Gastroesophageal sphincter (tissue), 4 donors: ENCODE measurements at regions not wholly inside any gene's neighbourhood (a gene's known extent, or its start where the extent isn't known, plus 50 kb on each side); places are given as distances from the start of the nearest gene placed in this dataset.

Experiments used
- ATAC-seq: fragments of 150-250 bp; one replicate; pipeline ENCODE4 v1.9.1; 2016; ENCODE audit warnings: mild to moderate bottlenecking, moderate library complexity
- H3K27ac ChIP-seq, 4 donors: fragments of 200-600 bp; sonication (generic) in 3 of 4; 1 replicate in 3 of 4; 2 replicates in 1 of 4; pipeline ENCODE4 v1.5.1; 2016 to 2019
- H3K27me3 ChIP-seq: fragments of 200-600 bp; sonication (generic); one replicate; pipeline ENCODE4 v1.5.1; 2019
- H3K36me3 ChIP-seq, 2 donors: fragments of 200-600 bp; sonication (generic); one replicate each; pipeline ENCODE4 v1.5.1; 2019; ENCODE audit warnings: control low read depth in 1 of 2
- H3K4me1 ChIP-seq, 3 donors: fragments of 200-600 bp; sonication (generic); 1 replicate in 2 of 3; 2 replicates in 1 of 3; pipeline ENCODE4 v1.5.1; 2016 to 2019; ENCODE audit warnings: control low read depth in 2 of 3
- H3K4me3 ChIP-seq, 2 donors: fragments of 200-600 bp; sonication (generic); one replicate each; pipeline ENCODE4 v1.5.1; 2019; ENCODE audit warnings: mild to moderate bottlenecking in 1 of 2, moderate library complexity in 1 of 2
- H3K9me3 ChIP-seq, 3 donors: fragments of 200-600 bp; sonication (generic); one replicate each; pipeline ENCODE4 v1.5.1; 2017 to 2019; ENCODE audit warnings: control low read depth in 2 of 3
- EP300 ChIP-seq: sonication (generic); formaldehyde crosslinking; IDR thresholded peaks from one replicate; pipeline ENCODE4 v1.6.1; 2017; ENCODE audit warnings: antibody characterized with exemption, mild to moderate bottlenecking
- POLR2A ChIP-seq, 2 donors: fragments of 450-650 bp; IDR thresholded peaks; one replicate each; pipeline ENCODE4 v1.6.1; 2017; ENCODE audit warnings: antibody characterized with exemption in 2 of 2, mild to moderate bottlenecking in 2 of 2, moderate library complexity in 1 of 2
- POLR2AphosphoS5 ChIP-seq: sonication (generic); formaldehyde crosslinking; IDR thresholded peaks from one replicate; pipeline ENCODE4 v1.6.1; 2017; ENCODE audit warnings: antibody characterized with exemption
- WGBS, 2 donors: methylation state at CpG; one replicate each; pipeline ENCODE4 v1.1.5; 2018; ENCODE audit warnings: low coverage in 1 of 2; 5-methylcytosine and 5-hydroxymethylcytosine counted together
- TF ChIP-seq, protein P1 (sequence below), 4 experiments: fragments of 200-600 bp in 2 of 4; fragments of 450-650 bp in 2 of 4; sonication (generic) in 1 of 4; IDR thresholded peaks; one replicate each; pipeline ENCODE4 v1.5.1; 2017 to 2019; ENCODE audit warnings: antibody characterized with exemption in 4 of 4, mild to moderate bottlenecking in 2 of 4, moderate library complexity in 2 of 4

DNA sequence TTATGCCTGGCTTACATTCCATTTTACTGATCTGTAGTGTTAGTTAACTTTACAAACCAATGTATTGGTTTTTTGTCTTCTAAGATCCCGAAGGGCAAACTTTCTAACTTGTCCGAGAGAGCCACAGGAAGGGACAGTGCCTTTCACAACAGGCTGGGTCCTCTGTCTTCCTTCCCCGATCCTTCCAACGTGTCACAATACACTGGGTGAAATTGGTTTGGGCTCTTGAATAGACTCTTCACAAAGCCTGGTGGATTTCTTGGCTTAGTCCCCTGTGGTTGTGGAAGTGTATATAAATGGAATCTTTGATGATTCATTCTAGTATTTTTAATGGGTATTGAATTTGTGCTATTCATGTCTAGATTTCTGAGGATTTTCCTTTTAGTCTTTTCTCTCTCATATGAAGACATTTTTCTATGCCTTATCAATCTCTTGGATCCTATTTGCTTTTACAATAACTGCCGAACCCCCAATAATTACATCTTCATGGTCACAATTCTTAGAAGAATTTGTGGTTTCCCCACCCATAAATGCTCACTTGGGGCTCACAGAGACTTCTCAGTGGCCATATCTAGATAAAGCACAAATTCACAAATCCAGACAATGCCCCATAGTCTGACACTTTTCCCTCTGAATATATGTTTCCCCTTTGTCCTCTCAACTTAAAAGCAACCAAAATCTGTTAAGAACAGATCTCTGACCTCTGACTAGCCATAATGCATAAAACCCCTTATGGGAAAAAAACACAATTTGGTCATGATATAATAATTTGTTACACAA is 107.7 kb downstream of the MTRR start:
- TF ChIP-seq POLR2AphosphoS5 (no peak), POLR2A (IDR thresholded peaks at IDR 0.05) (no peak), EP300 (no peak)
- TF ChIP-seq, protein P1, sequence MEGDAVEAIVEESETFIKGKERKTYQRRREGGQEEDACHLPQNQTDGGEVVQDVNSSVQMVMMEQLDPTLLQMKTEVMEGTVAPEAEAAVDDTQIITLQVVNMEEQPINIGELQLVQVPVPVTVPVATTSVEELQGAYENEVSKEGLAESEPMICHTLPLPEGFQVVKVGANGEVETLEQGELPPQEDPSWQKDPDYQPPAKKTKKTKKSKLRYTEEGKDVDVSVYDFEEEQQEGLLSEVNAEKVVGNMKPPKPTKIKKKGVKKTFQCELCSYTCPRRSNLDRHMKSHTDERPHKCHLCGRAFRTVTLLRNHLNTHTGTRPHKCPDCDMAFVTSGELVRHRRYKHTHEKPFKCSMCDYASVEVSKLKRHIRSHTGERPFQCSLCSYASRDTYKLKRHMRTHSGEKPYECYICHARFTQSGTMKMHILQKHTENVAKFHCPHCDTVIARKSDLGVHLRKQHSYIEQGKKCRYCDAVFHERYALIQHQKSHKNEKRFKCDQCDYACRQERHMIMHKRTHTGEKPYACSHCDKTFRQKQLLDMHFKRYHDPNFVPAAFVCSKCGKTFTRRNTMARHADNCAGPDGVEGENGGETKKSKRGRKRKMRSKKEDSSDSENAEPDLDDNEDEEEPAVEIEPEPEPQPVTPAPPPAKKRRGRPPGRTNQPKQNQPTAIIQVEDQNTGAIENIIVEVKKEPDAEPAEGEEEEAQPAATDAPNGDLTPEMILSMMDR (IDR thresholded peaks at IDR 0.05): no peak
- 82 to 87% methylated on average over 3 to 5 of the region's 5 CpGs for WGBS, 2 donors
- H3K4me1 ChIP-seq: no peaks in the 10 kb centered on the region
- no peaks in the 10 kb centered on the region for H3K36me3 ChIP-seq
- no peaks in the 10 kb centered on the region for H3K9me3 ChIP-seq
- H3K27ac ChIP-seq: no peak overlapping the region
- peaks cover 4% of the 10 kb centered on the region for H3K27me3 ChIP-seq
- ATAC-seq: no peak
- no peak overlapping the region for H3K4me3 ChIP-seq

DNA sequence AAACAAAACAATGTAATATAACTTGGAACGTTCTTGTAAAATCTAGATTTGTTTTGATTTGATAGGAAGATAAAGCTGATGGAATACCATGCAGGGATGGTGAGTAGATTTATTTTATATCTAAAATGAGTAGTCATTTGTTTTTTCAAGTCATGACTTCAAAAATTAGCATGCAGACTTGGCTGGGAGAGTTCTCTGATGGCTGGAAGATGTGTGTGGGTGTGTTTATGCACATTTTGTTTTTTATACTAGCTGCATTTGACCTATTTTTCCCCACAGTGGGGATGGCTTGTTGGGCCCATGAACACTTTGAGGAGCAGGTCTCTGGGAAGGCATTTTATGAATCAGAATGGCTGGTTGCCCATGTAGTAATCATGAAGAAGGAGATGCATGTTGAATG is 109.2 kb downstream of the MTRR start:
- ATAC-seq: no peak
- Histone ChIP-seq H3K4me3 (no peak overlapping the region), H3K27ac (no peak overlapping the region), H3K36me3 (no peaks in the 10 kb centered on the region), H3K9me3 (no peaks in the 10 kb centered on the region), H3K4me1 (no peaks in the 10 kb centered on the region), H3K27me3 (peaks cover 4% of the 10 kb centered on the region)
- 21 to 71% methylated on average over 1 of the region's 1 CpG for WGBS, 2 donors
- TF ChIP-seq POLR2AphosphoS5 (no peak), EP300 (no peak), POLR2A (IDR thresholded peaks at IDR 0.05) (no peak)
- TF ChIP-seq, protein P1 (IDR thresholded peaks at IDR 0.05): no peak

DNA sequence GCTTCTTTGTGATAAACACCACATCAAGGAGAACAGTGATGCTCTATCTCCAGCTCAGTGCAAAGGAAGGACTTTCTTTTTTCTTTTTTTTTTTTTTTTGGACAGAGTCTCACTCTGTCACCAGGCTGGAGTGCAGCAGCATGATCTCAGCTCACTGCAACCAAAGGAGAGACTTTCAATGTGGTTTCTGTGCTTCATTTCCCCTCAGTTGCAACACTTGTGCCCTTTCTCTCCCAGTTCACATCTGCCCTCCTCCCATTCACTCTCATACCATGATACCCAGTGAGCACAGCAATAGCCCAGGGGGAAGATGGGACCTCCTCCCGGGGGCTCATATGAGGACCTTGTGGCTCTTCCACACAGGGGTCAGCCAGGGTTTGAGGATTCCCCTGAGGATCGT is 110.0 kb downstream of the MTRR start:
- no peaks in the 10 kb centered on the region for H3K4me1 ChIP-seq
- no peaks in the 10 kb centered on the region for H3K36me3 ChIP-seq
- WGBS, 2 donors: 60% methylated on average over 1 of the region's 2 CpGs; no CpG with 5 or more reads in 1 of the 2 donors
- no peak overlapping the region for H3K27ac ChIP-seq
- H3K4me3 ChIP-seq: no peak overlapping the region
- peaks cover 4% of the 10 kb centered on the region for H3K27me3 ChIP-seq
- H3K9me3 ChIP-seq: no peaks in the 10 kb centered on the region
- no peak for ATAC-seq
- TF ChIP-seq EP300: no peak
- no peak for TF ChIP-seq POLR2A (IDR thresholded peaks at IDR 0.05)
- TF ChIP-seq, protein P1 (IDR thresholded peaks at IDR 0.05): no peak

DNA sequence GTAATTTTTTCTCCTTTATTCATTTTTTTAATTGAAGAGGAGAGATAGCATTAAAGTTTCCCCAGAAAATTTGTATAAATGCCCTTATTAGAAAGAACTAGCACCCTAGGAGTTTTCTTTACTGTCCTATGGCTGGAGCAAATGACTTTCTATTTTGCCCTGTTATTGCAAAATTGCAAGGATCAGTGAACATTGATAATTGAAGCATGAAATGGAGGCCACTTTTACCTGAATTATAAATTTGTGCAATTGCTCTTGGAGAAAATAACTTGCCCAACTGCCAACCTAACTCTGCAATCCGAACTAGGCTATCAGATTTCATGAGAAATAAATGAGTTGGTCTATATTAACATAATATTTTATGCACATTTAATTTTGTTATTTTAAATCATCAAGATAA is 111.9 kb downstream of the MTRR start:
- Histone ChIP-seq H3K4me1 (no peaks in the 10 kb centered on the region), H3K4me3 (no peak overlapping the region), H3K27me3 (peaks cover 4% of the 10 kb centered on the region), H3K36me3 (no peaks in the 10 kb centered on the region), H3K9me3 (no peaks in the 10 kb centered on the region), H3K27ac (no peak overlapping the region)
- TF ChIP-seq POLR2A (IDR thresholded peaks at IDR 0.05) (no peak), EP300 (no peak), POLR2AphosphoS5 (no peak)
- TF ChIP-seq, protein P1 (IDR thresholded peaks at IDR 0.05): no peak
- no peak for ATAC-seq
- 74 to 92% methylated on average over 1 of the region's 1 CpG for WGBS, 2 donors

DNA sequence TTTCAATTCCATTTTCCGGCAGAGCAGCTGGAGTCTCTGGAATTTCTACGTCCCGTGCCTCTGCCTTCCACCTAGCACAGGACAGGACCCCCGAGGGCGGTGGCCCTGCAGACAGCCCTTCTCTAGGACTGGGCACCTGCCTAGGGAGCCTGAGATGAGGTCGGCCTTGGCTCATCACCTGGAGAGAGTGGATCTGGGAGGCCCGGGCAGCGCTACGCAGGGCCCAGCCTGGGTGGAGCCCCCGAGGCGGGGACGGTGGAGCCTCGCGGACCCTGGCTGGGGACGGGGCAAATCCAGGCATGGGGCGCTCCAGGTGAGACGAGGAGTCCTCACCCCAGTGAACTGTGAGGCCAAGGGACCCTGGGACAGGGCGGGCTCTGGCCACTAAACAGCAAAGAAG is 114.5 kb downstream of the MTRR start:
- Histone ChIP-seq H3K27me3 (peaks cover 4% of the 10 kb centered on the region), H3K36me3 (no peaks in the 10 kb centered on the region), H3K4me1 (no peaks in the 10 kb centered on the region), H3K27ac (no peak overlapping the region), H3K9me3 (no peaks in the 10 kb centered on the region), H3K4me3 (no peak overlapping the region)
- no CpG with 5 or more reads among the region's 18 CpGs for WGBS, 2 donors
- peak; percentile 43 for ATAC-seq
- TF ChIP-seq POLR2A (IDR thresholded peaks at IDR 0.05): no peak
- TF ChIP-seq EP300: no peak
- no peak for TF ChIP-seq POLR2AphosphoS5
- TF ChIP-seq, protein P1 (IDR thresholded peaks at IDR 0.05): no peak
